Psoas muscle (tissue), 7 donors: ENCODE measurements at regions not wholly inside any gene's neighbourhood (a gene's known extent, or its start where the extent isn't known, plus 50 kb on each side); places are given as distances from the start of the nearest gene placed in this dataset.

Experiments
- ATAC-seq, 4 donors: fragments of 200-7000 bp; cut with Tn5 transposase; one replicate each; pipeline ENCODE4 v1.9.1; 2020; ENCODE audit warnings: moderate library complexity in 3 of 4, mild to moderate bottlenecking in 2 of 4
- DNase-seq, 2 donors: peaks; one replicate each; pipeline ENCODE4 v3.0.0-alpha.2; 2020
- H3K27ac ChIP-seq: fragments of 200-600 bp; one replicate; pipeline ENCODE4 v1.8.0; 2022
- H3K27me3 ChIP-seq, 3 donors: fragments of 200-600 bp in 1 of 3; one replicate each; pipeline versions ENCODE4 v1.6.1 to v1.8.0; 2013 to 2022; ENCODE audit warnings: low read length in 2 of 3, mild to moderate bottlenecking in 2 of 3, moderate library complexity in 1 of 3; ENCODE audit not compliant: insufficient read depth in 3 of 3
- H3K36me3 ChIP-seq, 2 donors: fragments of 200-600 bp in 1 of 2; one replicate each; pipeline versions ENCODE4 v1.6.1 to v1.8.0; 2013 to 2022; ENCODE audit warnings: low read depth in 1 of 2, mild to moderate bottlenecking in 1 of 2, moderate library complexity in 1 of 2; ENCODE audit not compliant: insufficient read depth in 1 of 2
- H3K4me1 ChIP-seq: fragments of 200-600 bp; one replicate; pipeline ENCODE4 v1.8.0; 2022
- H3K4me3 ChIP-seq: fragments of 200-600 bp; one replicate; pipeline ENCODE4 v1.8.0; 2022; ENCODE audit warnings: mild to moderate bottlenecking
- H3K9me3 ChIP-seq: fragments of 200-600 bp; one replicate; pipeline ENCODE4 v1.8.0; 2022
- CTCF ChIP-seq: fragments of 200-600 bp; IDR thresholded peaks from one replicate; pipeline ENCODE4 v1.8.0; 2022; ENCODE audit warnings: antibody characterized with exemption
- WGBS, 3 donors: extraction: QIAGEN DNeasy Blood & Tissue Kit; methylation state at CpG; one replicate each; pipeline versions ENCODE4 v1.1.6 to v1.1.7; 2013; 5-methylcytosine and 5-hydroxymethylcytosine counted together
- intact Hi-C, 2 donors: fragments of 100-400 bp; cut with DNase I; formaldehyde crosslinking; loops; one replicate each; pipeline versions ENCODE4 v1.11.0 to v1.14.2; 2022
- donor health status: healthy with polysubstance abuse.
- donor health status: DM: no; HTN: no; CAD: no; lungs with moderate emphysema.
- donor health status: Bipolar disorder and iron deficiency.
- donor health status: healthy.
- donor health status: DM: yes; HTN: yes; CAD: no.
- donor health status: DM: no; HTN: no; CAD: no.
- donor health status: DM: yes; HTN: yes; CAD: no.

GRCh38 chr1:87274851-87275250, 53.8 kb upstream of the LMO4 start:
- Histone ChIP-seq H3K4me3 (no peak overlapping the region), H3K9me3 (no peaks in the 10 kb centered on the region), H3K36me3 (no peaks in the 10 kb centered on the region), H3K4me1 (no peaks in the 10 kb centered on the region), H3K27ac (no peak overlapping the region), H3K27me3 (no peaks in the 10 kb centered on the region)
- ATAC-seq (no peak), DNase-seq (no peak)
- intact Hi-C loops = no loop called here
- no peak for TF ChIP-seq CTCF
- WGBS, 3 donors = 75 to 80% (median 80%) methylated on average over 7 of the region's 7 CpGs

GRCh38 chr1:87278825-87279535, 49.7 kb upstream of the LMO4 start:
- H3K4me1 ChIP-seq = no peaks in the 10 kb centered on the region
- no peak overlapping the region for H3K4me3 ChIP-seq
- no peaks in the 10 kb centered on the region for H3K9me3 ChIP-seq
- 59 to 62% (median 59%) methylated on average over 4 of the region's 4 CpGs for WGBS, 3 donors
- no peak for TF ChIP-seq CTCF
- H3K27ac ChIP-seq = peak overlapping the region; percentile 54
- no peaks in the 10 kb centered on the region for H3K27me3 ChIP-seq
- peak in 1 of 2 donors; percentile 56 for DNase-seq
- H3K36me3 ChIP-seq = no peaks in the 10 kb centered on the region
- peak; percentile 51 to 74 (median 61) for ATAC-seq
- intact Hi-C loops = no loop called here
